C4-2B (cell line): ENCODE measurements at regions not wholly inside any gene's neighbourhood (a gene's known extent, or its start where the extent isn't known, plus 50 kb on each side); places are given as distances from the start of the nearest gene placed in this dataset.

Experiments used
- ZFX ChIP-seq: fragments of 450-650 bp; IDR thresholded peaks from 2 replicates; pipeline ENCODE4 v1.6.1; 2017
- TF ChIP-seq, protein P1 (sequence below): fragments of 450-650 bp; conservative IDR thresholded peaks from 2 replicates; pipeline ENCODE4 v1.5.1; 2017; ENCODE audit warnings: mild to moderate bottlenecking

DNA sequence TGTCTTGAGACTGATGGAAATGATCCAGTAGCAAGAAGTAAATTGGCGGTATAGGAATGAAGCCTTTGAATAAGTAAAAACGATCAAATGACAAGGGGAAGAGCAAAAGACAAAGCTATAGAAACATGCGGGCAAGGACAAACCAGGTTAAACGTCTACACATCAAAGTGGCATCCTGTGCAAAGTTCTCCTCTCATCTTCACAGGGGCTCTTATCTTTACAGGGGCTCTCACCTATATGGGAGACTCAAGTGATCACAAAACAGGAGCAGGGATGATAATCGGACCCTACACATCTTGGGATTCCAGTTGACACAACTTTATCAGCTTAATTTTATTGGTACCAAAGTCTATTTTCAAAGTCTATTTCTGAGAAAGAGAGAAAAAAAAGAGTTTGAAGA, 1778.9 kb upstream of the CELF4 start:
- TF ChIP-seq, protein P1, sequence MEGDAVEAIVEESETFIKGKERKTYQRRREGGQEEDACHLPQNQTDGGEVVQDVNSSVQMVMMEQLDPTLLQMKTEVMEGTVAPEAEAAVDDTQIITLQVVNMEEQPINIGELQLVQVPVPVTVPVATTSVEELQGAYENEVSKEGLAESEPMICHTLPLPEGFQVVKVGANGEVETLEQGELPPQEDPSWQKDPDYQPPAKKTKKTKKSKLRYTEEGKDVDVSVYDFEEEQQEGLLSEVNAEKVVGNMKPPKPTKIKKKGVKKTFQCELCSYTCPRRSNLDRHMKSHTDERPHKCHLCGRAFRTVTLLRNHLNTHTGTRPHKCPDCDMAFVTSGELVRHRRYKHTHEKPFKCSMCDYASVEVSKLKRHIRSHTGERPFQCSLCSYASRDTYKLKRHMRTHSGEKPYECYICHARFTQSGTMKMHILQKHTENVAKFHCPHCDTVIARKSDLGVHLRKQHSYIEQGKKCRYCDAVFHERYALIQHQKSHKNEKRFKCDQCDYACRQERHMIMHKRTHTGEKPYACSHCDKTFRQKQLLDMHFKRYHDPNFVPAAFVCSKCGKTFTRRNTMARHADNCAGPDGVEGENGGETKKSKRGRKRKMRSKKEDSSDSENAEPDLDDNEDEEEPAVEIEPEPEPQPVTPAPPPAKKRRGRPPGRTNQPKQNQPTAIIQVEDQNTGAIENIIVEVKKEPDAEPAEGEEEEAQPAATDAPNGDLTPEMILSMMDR = no peak
- TF ChIP-seq ZFX = no peak
